ENCODE measurements at regions not wholly inside any gene's neighbourhood (a gene's known extent, or its start where the extent isn't known, plus 50 kb on each side); places are given as distances from the start of the nearest gene placed in this dataset.
"Not testable (repeated sequence)": the region's sequence is repeated elsewhere in the genome, so short reads cannot be mapped to it uniquely, and the experiment has no call there.

DNA sequence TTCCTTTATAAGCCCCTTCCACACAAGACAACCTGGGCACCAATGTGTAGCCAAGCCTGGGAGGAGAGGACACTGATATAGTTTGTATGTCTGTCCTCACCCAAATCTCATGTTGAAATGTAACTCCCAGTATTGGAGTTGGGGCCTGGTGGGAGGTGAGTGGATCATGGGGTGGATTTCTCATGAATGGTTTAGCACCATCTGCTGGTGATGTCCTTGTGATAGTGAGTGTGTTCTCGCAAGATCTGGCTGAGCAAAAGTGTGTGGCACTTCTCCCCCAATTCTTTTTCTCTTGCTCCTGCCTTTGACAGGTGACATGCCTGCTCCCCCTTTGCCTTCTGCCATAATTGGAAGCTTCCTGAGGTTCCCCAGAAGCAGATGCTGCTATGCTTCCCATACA lies 135.8 kb downstream of the USP31 start:
- H3K27ac Mint-ChIP-seq (ENCODE audit: low read depth) = no peak overlapping the region
- ATAC-seq (replicated peaks; ENCODE audit: extremely low read depth, poor library complexity, severe bottlenecking) = no peak
- no peak for DNase-seq (ENCODE audit: low spot score in 2 of 2)
- no peak overlapping the region for H3K4me3 Mint-ChIP-seq
- no peaks in the 10 kb centered on the region for H3K36me3 Mint-ChIP-seq (ENCODE audit: insufficient read depth)
- no peaks in the 10 kb centered on the region for H3K9me3 Mint-ChIP-seq
- H3K4me1 Mint-ChIP-seq = no peaks in the 10 kb centered on the region
- peaks cover 61% of the 10 kb centered on the region for H3K27me3 Mint-ChIP-seq

GRCh38 chr16:23009075-23009474 lies 140.2 kb downstream of the USP31 start:
- no peak for ATAC-seq (replicated peaks; ENCODE audit: extremely low read depth, poor library complexity, severe bottlenecking)
- H3K27me3 Mint-ChIP-seq = peaks cover 58% of the 10 kb centered on the region
- H3K36me3 Mint-ChIP-seq (ENCODE audit: insufficient read depth) = no peaks in the 10 kb centered on the region
- DNase-seq (ENCODE audit: low spot score in 2 of 2) = no peak
- H3K4me3 Mint-ChIP-seq = no peak overlapping the region
- peaks cover 6% of the 10 kb centered on the region for H3K9me3 Mint-ChIP-seq
- no peak overlapping the region for H3K27ac Mint-ChIP-seq (ENCODE audit: low read depth)
- H3K4me1 Mint-ChIP-seq = peaks cover 6% of the 10 kb centered on the region

DNA sequence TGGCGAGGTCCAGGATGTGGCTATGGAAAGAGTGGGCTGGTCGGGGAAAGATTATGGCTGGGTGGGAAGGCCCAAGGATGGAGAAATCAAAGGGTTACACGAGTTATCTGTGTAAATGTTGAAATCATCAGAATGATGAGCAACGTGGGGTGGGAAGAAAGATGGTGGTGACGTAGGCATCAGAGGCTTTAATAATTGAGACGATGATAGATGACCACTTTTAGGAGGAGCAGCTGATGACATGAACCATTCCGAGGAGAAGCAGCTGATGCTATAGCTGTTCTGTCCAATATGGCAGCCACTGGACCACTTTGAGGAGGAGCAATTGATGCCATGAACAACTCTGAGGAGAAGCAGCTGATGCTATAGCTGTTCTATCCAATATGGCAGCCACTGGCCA lies 141.2 kb downstream of the USP31 start:
- ATAC-seq (replicated peaks; ENCODE audit: extremely low read depth, poor library complexity, severe bottlenecking) (no peak), DNase-seq (ENCODE audit: low spot score in 2 of 2) (no peak)
- Mint-ChIP-seq H3K4me1 (peaks cover 6% of the 10 kb centered on the region), H3K27me3 (peaks cover 58% of the 10 kb centered on the region), H3K27ac (ENCODE audit: low read depth) (no peak overlapping the region), H3K4me3 (no peak overlapping the region), H3K9me3 (peaks cover 6% of the 10 kb centered on the region), H3K36me3 (ENCODE audit: insufficient read depth) (no peaks in the 10 kb centered on the region)

- DNase-seq (ENCODE audit: low spot score in 2 of 2) (no peak), ATAC-seq (replicated peaks; ENCODE audit: extremely low read depth, poor library complexity, severe bottlenecking) (no peak)
- Mint-ChIP-seq H3K9me3 (peaks cover 6% of the 10 kb centered on the region), H3K4me3 (no peak overlapping the region), H3K27ac (ENCODE audit: low read depth) (no peak overlapping the region), H3K4me1 (peaks cover 6% of the 10 kb centered on the region), H3K36me3 (ENCODE audit: insufficient read depth) (no peaks in the 10 kb centered on the region), H3K27me3 (peaks cover 44% of the 10 kb centered on the region)
Measured at GRCh38 chr16:23006380-23006779, 142.9 kb downstream of the USP31 start.

DNA sequence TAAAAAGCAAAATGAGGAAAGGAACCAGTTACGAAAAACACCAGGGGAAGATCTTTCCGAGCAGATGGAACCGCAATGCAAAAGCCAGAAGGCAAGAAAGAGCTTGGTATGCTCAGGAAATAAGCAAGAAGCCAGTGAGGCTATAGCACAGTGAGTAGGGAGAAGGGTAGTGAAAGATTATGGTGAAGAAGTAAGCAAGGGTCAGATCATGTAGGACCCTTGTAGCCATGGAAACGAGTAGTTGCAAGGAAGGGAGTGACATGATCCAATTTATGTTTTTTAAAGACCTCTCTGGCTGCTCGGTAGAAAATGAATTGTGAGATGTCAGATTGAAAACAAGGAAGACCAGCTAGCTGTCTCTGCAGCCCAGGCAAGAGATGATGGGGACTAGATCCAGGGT lies 143.3 kb downstream of the USP31 start:
- Mint-ChIP-seq H3K4me1 (peaks cover 6% of the 10 kb centered on the region), H3K4me3 (no peak overlapping the region), H3K9me3 (peaks cover 6% of the 10 kb centered on the region), H3K27ac (ENCODE audit: low read depth) (no peak overlapping the region), H3K36me3 (ENCODE audit: insufficient read depth) (no peaks in the 10 kb centered on the region), H3K27me3 (peaks cover 44% of the 10 kb centered on the region)
- no peak for ATAC-seq (replicated peaks; ENCODE audit: extremely low read depth, poor library complexity, severe bottlenecking)
- DNase-seq (ENCODE audit: low spot score in 2 of 2) = no peak

GRCh38 chr16:22989598-22989997 lies 159.7 kb downstream of the USP31 start:
- H3K4me3 Mint-ChIP-seq = no peak overlapping the region
- no peak overlapping the region for H3K27ac Mint-ChIP-seq (ENCODE audit: low read depth)
- H3K9me3 Mint-ChIP-seq = peaks cover 5% of the 10 kb centered on the region
- no peaks in the 10 kb centered on the region for H3K36me3 Mint-ChIP-seq (ENCODE audit: insufficient read depth)
- H3K27me3 Mint-ChIP-seq = peaks cover 59% of the 10 kb centered on the region
- ATAC-seq (replicated peaks; ENCODE audit: extremely low read depth, poor library complexity, severe bottlenecking) = no peak
- DNase-seq (ENCODE audit: low spot score in 2 of 2) = no peak
- H3K4me1 Mint-ChIP-seq = no peaks in the 10 kb centered on the region

GRCh38 chr16:22983614-22984013 lies 165.6 kb downstream of the USP31 start:
- no peak for DNase-seq (ENCODE audit: low spot score in 2 of 2)
- ATAC-seq (replicated peaks; ENCODE audit: extremely low read depth, poor library complexity, severe bottlenecking) = no peak

GRCh38 chr16:22980514-22980913 lies 166.6 kb downstream of the HS3ST2 start:
- not testable (repeated sequence) for H3K4me1 Mint-ChIP-seq; DNase-seq (ENCODE audit: low spot score in 2 of 2); H3K36me3 Mint-ChIP-seq (ENCODE audit: insufficient read depth); H3K4me3 Mint-ChIP-seq; ATAC-seq (replicated peaks; ENCODE audit: extremely low read depth, poor library complexity, severe bottlenecking); H3K27ac Mint-ChIP-seq (ENCODE audit: low read depth)
- H3K27me3 Mint-ChIP-seq = peaks cover 46% of the 10 kb centered on the region
- H3K9me3 Mint-ChIP-seq = peaks cover 11% of the 10 kb centered on the region

More at GRCh38 chr16:22983614-22984013, 165.6 kb downstream of the USP31 start:
- no peak overlapping the region for H3K27ac Mint-ChIP-seq (ENCODE audit: low read depth)
- peaks cover 16% of the 10 kb centered on the region for H3K9me3 Mint-ChIP-seq
- H3K4me1 Mint-ChIP-seq = no peaks in the 10 kb centered on the region
- no peak overlapping the region for H3K4me3 Mint-ChIP-seq
- H3K36me3 Mint-ChIP-seq (ENCODE audit: insufficient read depth) = no peaks in the 10 kb centered on the region
- H3K27me3 Mint-ChIP-seq = peaks cover 46% of the 10 kb centered on the region

GRCh38 chr16:22979038-22979437 lies 165.1 kb downstream of the HS3ST2 start:
- Mint-ChIP-seq H3K9me3 (peaks cover 11% of the 10 kb centered on the region), H3K27ac (ENCODE audit: low read depth) (no peak overlapping the region), H3K4me1 (no peaks in the 10 kb centered on the region), H3K27me3 (peaks cover 61% of the 10 kb centered on the region), H3K4me3 (no peak overlapping the region), H3K36me3 (ENCODE audit: insufficient read depth) (no peaks in the 10 kb centered on the region)
- DNase-seq (ENCODE audit: low spot score in 2 of 2) = no peak
- no peak for ATAC-seq (replicated peaks; ENCODE audit: extremely low read depth, poor library complexity, severe bottlenecking)

DNA sequence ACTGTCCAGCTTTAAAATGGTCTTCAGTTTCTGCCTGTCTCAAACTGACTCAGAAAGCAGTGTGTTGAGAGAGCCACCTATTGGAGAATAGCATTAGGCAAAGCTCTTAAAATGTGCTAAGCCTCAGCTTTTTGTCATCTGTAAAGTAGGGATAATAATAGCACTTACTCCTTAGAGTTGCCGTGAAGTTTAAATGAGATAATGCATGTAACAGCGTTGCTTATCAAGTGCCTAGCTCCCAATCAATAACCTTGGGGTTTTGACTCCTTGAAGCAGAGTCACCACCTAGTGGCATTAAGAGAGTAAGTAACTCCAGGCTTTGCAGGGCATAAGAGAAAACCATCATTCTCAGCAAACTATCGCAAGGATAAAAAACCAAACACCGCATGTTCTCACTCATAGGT lies 163.3 kb downstream of the HS3ST2 start:
- ATAC-seq (replicated peaks; ENCODE audit: extremely low read depth, poor library complexity, severe bottlenecking) (no peak), DNase-seq (ENCODE audit: low spot score in 2 of 2) (no peak)
- peaks cover 72% of the 10 kb centered on the region for H3K27me3 Mint-ChIP-seq
- peaks cover 11% of the 10 kb centered on the region for H3K9me3 Mint-ChIP-seq
- no peak overlapping the region for H3K4me3 Mint-ChIP-seq
- H3K4me1 Mint-ChIP-seq = no peaks in the 10 kb centered on the region
- no peak overlapping the region for H3K27ac Mint-ChIP-seq (ENCODE audit: low read depth)
- H3K36me3 Mint-ChIP-seq (ENCODE audit: insufficient read depth) = no peaks in the 10 kb centered on the region

- no peaks in the 10 kb centered on the region for H3K36me3 Mint-ChIP-seq (ENCODE audit: insufficient read depth)
- H3K4me3 Mint-ChIP-seq = no peak overlapping the region
- peaks cover 80% of the 10 kb centered on the region for H3K27me3 Mint-ChIP-seq
- no peaks in the 10 kb centered on the region for H3K9me3 Mint-ChIP-seq
- no peak for DNase-seq (ENCODE audit: low spot score in 2 of 2)
- H3K27ac Mint-ChIP-seq (ENCODE audit: low read depth) = no peak overlapping the region
- ATAC-seq (replicated peaks; ENCODE audit: extremely low read depth, poor library complexity, severe bottlenecking) = no peak
- no peaks in the 10 kb centered on the region for H3K4me1 Mint-ChIP-seq
Measured at GRCh38 chr16:22973522-22973921, 159.6 kb downstream of the HS3ST2 start.

- H3K9me3 Mint-ChIP-seq = no peaks in the 10 kb centered on the region
- no peak overlapping the region for H3K27ac Mint-ChIP-seq (ENCODE audit: low read depth)
- H3K36me3 Mint-ChIP-seq (ENCODE audit: insufficient read depth) = no peaks in the 10 kb centered on the region
- no peak for DNase-seq (ENCODE audit: low spot score in 2 of 2)
- no peak overlapping the region for H3K4me3 Mint-ChIP-seq
- no peaks in the 10 kb centered on the region for H3K4me1 Mint-ChIP-seq
- H3K27me3 Mint-ChIP-seq = peaks cover 70% of the 10 kb centered on the region
- ATAC-seq (replicated peaks; ENCODE audit: extremely low read depth, poor library complexity, severe bottlenecking) = no peak
Measured at GRCh38 chr16:22971346-22971924, 157.5 kb downstream of the HS3ST2 start.

DNA sequence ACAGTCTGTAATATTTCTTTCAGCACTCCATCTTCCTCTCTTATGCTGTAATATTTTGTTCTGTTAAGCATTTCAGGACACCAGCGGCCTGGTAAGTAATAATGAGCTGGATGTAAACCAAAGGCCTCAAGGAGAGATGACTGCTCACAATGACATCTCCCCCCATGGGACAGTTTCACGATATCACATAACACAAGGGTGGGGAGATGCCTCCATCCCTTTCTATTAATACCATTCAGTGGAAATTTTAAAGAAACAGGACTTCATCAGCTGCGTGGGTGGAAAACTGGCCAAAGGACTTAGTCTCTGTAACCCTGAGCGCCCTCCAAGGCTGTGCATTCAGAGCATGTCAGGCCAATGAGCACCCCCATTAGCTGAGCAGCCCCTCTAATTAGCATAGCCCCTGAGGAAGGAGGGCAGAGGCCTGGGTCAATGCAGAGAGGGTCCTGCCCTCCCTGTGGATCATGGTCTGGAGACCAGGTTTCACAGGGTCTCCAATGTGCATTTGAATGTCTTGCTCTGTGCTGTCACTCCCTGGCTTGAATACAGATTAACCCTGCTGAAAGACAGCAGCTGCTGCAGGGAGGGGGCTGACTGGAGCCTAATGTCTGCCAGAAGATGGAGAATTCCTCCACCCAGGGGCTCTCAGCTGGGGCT lies 156.4 kb downstream of the HS3ST2 start:
- Mint-ChIP-seq H3K4me1 (no peaks in the 10 kb centered on the region), H3K36me3 (ENCODE audit: insufficient read depth) (no peaks in the 10 kb centered on the region), H3K27me3 (peaks cover 76% of the 10 kb centered on the region), H3K27ac (ENCODE audit: low read depth) (no peak overlapping the region), H3K4me3 (no peak overlapping the region), H3K9me3 (no peaks in the 10 kb centered on the region)
- no peak for ATAC-seq (replicated peaks; ENCODE audit: extremely low read depth, poor library complexity, severe bottlenecking)
- no peak for DNase-seq (ENCODE audit: low spot score in 2 of 2)
